ENCODE measurements at regions not wholly inside any gene's neighbourhood (a gene's known extent, or its start where the extent isn't known, plus 50 kb on each side); places are given as distances from the start of the nearest gene placed in this dataset.

DNA sequence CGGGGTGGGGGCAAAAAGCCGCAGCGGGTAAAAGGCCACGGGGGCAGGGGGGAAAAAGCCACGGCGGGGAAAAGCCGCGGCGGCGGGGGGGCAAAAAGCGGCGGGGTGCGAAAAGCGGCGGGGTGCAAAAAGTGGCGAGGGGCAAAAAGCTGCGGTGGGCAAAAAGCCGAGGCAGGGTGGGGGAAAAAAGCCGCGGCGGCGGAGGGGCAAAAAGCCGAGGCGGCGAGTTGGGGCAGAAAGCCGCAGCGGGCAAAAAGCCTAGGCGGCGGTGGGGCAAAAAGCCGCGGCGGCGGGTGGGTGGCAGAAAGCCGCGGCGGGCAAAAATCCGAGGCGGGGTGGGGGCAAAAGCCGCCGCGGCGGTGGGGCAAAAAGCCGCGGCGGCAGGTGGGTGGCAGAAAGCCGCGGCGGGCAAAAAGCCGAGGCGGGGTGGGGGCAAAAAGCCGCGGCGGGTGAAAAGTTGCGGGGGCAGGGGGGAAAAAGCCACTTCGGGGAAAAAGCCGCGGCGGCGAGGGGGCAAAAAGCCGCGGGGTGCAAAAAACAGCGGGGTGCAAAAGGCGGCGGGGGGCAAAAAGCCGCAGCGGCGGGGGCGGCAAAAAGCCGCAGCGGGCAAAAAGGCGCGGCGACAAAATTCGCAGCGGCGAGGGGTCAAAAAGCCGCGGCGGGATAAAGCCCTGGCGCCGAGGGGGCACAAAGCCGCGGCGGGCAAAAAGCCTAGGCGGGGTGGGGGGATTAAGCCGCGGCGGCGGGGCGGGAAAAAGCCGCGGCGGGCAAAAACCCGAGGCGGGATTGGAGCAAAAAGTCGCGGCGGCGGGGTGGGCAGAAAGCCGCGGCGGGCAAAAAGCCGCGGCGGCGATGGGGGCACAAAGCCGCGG lies 3901.2 kb downstream of the SRGAP2C start:
- TF ChIP-seq CTCF (IDR thresholded peaks at IDR 0.05): no peak
- no peak for TF ChIP-seq POLR2AphosphoS5 (IDR thresholded peaks at IDR 0.05)
- TF ChIP-seq POLR2A (IDR thresholded peaks at IDR 0.05): no peak
- no peak for TF ChIP-seq EP300 (IDR thresholded peaks at IDR 0.05)

Data from suprapubic skin (tissue), 4 donors.